ENCODE measurements at regions not wholly inside any gene's neighbourhood (a gene's known extent, or its start where the extent isn't known, plus 50 kb on each side); places are given as distances from the start of the nearest gene placed in this dataset.

- ATAC-seq (no peak), DNase-seq (no peak)
- Histone ChIP-seq H3K4me3 (no peak overlapping the region), H3K36me3 (no peaks in the 10 kb centered on the region), H3K27me3 (no peaks in the 10 kb centered on the region), H3K4me1 (no peaks in the 10 kb centered on the region), H3K9me3 (no peaks in the 10 kb centered on the region), H3K27ac (no peak overlapping the region)
- in situ Hi-C loops (cut with MboI; ENCODE audit: low sequenced_read_pairs in 4 of 4), result no loop called here
- intact Hi-C loops (cut with DNase I; ENCODE audit: low total_unique reads), result no loop called here
- no peak for TF ChIP-seq POLR2A (IDR thresholded peaks at IDR 0.05)
- no peak for TF ChIP-seq CTCF (IDR thresholded peaks at IDR 0.05 in 4 of 5, conservative IDR thresholded peaks at IDR 0.05 in 1 of 5)
Observed at GRCh38 chr7:86499986-86500385, 143.7 kb upstream of the GRM3 start.

GRCh38 chr7:86485827-86486226, 157.9 kb upstream of the GRM3 start:
- DNase-seq (no peak), ATAC-seq (no peak)
- intact Hi-C loops (cut with DNase I; ENCODE audit: low total_unique reads) (no loop called here), in situ Hi-C loops (cut with MboI; ENCODE audit: low sequenced_read_pairs in 4 of 4) (no loop called here)
- no peak overlapping the region for H3K27ac ChIP-seq
- TF ChIP-seq CTCF (IDR thresholded peaks at IDR 0.05 in 4 of 5, conservative IDR thresholded peaks at IDR 0.05 in 1 of 5) (no peak), POLR2A (IDR thresholded peaks at IDR 0.05) (no peak)
- H3K36me3 ChIP-seq, result no peaks in the 10 kb centered on the region
- no peaks in the 10 kb centered on the region for H3K4me1 ChIP-seq
- no peak overlapping the region for H3K4me3 ChIP-seq
- H3K27me3 ChIP-seq, result no peaks in the 10 kb centered on the region
- no peaks in the 10 kb centered on the region for H3K9me3 ChIP-seq

GRCh38 chr7:86479144-86479543, 164.6 kb upstream of the GRM3 start:
- Histone ChIP-seq H3K4me1 (no peaks in the 10 kb centered on the region), H3K9me3 (no peaks in the 10 kb centered on the region), H3K27me3 (no peaks in the 10 kb centered on the region), H3K36me3 (no peaks in the 10 kb centered on the region), H3K4me3 (no peak overlapping the region), H3K27ac (no peak overlapping the region)
- DNase-seq (peak; percentile 21 to 24), ATAC-seq (peak in 1 of 2 donors; percentile 47)
- in situ Hi-C loops (cut with MboI; ENCODE audit: low sequenced_read_pairs in 4 of 4) (no loop called here), intact Hi-C loops (cut with DNase I; ENCODE audit: low total_unique reads) (no loop called here)
- TF ChIP-seq CTCF (IDR thresholded peaks at IDR 0.05 in 4 of 5, conservative IDR thresholded peaks at IDR 0.05 in 1 of 5) (no peak), POLR2A (IDR thresholded peaks at IDR 0.05) (no peak)

GRCh38 chr7:86477343-86477935, 166.3 kb upstream of the GRM3 start:
- H3K4me1 ChIP-seq, result no peaks in the 10 kb centered on the region
- intact Hi-C loops (cut with DNase I; ENCODE audit: low total_unique reads), result no loop called here
- no peaks in the 10 kb centered on the region for H3K27me3 ChIP-seq
- DNase-seq (no peak), ATAC-seq (no peak)
- TF ChIP-seq CTCF (IDR thresholded peaks at IDR 0.05 in 4 of 5, conservative IDR thresholded peaks at IDR 0.05 in 1 of 5) (no peak), POLR2A (IDR thresholded peaks at IDR 0.05) (no peak)
- H3K27ac ChIP-seq, result no peak overlapping the region
- in situ Hi-C loops (cut with MboI; ENCODE audit: low sequenced_read_pairs in 4 of 4), result no loop called here
- H3K4me3 ChIP-seq, result no peak overlapping the region
- no peaks in the 10 kb centered on the region for H3K9me3 ChIP-seq
- no peaks in the 10 kb centered on the region for H3K36me3 ChIP-seq

- Histone ChIP-seq H3K36me3 (no peaks in the 10 kb centered on the region), H3K4me3 (no peak overlapping the region), H3K4me1 (no peaks in the 10 kb centered on the region), H3K27me3 (no peaks in the 10 kb centered on the region), H3K27ac (no peak overlapping the region), H3K9me3 (no peaks in the 10 kb centered on the region)
- no peak for DNase-seq
- no peak for ATAC-seq
- no peak for TF ChIP-seq POLR2A (IDR thresholded peaks at IDR 0.05)
- TF ChIP-seq CTCF (IDR thresholded peaks at IDR 0.05 in 4 of 5, conservative IDR thresholded peaks at IDR 0.05 in 1 of 5), result no peak
- intact Hi-C loops (cut with DNase I; ENCODE audit: low total_unique reads) (no loop called here), in situ Hi-C loops (cut with MboI; ENCODE audit: low sequenced_read_pairs in 4 of 4) (loop anchor here in 1 of 4 donors (25.0 kb wide), 1 partner anchor 583 kb away; no protein-coding TSS in a partner anchor)
Observed at GRCh38 chr7:86470763-86471162, 172.9 kb upstream of the GRM3 start.
